Fibroblast of skin of right quadriceps (primary cell): ENCODE measurements at regions not wholly inside any gene's neighbourhood (a gene's known extent, or its start where the extent isn't known, plus 50 kb on each side); places are given as distances from the start of the nearest gene placed in this dataset.
A peak's percentile ranks its signal among the peaks of the same experiment; 100 is the strongest.

Source experiments
- DNase-seq: peaks from one replicate; pipeline ENCODE4 v3.0.0-alpha.2; 2013

DNA sequence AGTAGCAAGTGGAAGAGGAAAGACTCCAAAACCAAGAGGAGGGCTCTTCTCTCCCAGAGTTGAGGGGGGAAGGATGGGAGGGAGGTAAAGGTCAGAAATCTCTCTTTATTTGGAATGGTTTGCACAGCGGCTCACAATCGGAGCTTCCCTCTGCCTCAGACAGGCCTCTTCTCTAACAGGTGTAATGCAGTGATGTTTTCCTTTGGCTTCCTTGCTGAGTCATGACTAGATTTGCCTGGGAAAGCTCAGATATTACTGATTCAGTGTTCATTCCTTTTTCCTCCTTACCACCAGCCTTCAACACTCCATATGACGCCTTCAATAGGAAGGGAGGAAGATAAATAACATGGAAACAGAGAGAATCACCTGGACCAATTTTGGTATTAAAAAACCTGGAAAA, 136.6 kb downstream of the RNF152 start:
- no peak for DNase-seq

- no peak for DNase-seq
Observed at GRCh38 chr18:61755555-61755954, 137.3 kb downstream of the RNF152 start.

- no peak for DNase-seq
Observed at GRCh38 chr18:61754039-61754583, 138.7 kb downstream of the RNF152 start.

GRCh38 chr18:61753373-61753772, 139.4 kb downstream of the RNF152 start:
- no peak for DNase-seq

DNA sequence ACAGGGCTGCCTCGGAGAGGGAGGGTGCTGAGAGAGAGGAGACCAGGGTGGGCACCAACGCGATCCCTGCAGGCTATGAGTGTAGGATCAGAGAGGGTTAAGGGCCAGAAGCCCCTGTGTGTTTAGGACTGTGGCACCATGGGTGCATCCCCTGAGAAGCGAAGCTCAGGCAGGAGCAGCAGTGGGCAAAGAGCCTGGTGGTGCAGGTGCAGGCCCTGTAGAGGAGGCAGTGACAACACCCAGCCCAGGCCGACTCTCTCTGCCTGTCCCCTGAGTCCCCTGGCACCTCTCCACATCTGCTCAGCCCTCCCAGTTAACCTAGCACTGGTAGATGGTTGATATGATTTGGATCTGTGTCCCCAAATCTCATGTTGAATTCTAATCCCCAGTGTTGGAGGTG, 139.8 kb downstream of the RNF152 start:
- DNase-seq: no peak

- DNase-seq: no peak
Observed at GRCh38 chr18:61750840-61751668, 141.8 kb downstream of the RNF152 start.

- DNase-seq: no peak
Observed at GRCh38 chr18:61749546-61749945, 143.3 kb downstream of the RNF152 start.

DNA sequence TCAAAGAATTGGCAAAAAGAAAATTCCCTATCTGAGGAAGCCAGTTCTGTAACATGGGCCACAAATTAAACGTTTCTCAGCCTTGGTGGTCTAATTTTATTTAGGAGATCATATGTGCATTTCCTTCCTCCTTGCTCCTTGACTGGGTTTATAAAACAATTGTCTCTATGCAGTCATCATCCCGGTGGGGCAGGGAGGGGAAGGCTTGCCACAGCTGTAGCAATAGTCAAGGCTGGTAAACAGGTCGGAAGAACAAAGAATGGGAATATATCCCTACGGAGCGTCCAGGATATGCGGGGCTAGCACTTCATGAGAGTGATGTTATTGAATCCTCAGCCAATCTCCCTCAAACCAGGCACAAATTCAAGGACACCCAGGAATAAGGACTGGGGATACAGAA, 143.8 kb downstream of the RNF152 start:
- DNase-seq: no peak

- no peak for DNase-seq
Observed at GRCh38 chr18:61748004-61748403, 144.8 kb downstream of the RNF152 start.

DNA sequence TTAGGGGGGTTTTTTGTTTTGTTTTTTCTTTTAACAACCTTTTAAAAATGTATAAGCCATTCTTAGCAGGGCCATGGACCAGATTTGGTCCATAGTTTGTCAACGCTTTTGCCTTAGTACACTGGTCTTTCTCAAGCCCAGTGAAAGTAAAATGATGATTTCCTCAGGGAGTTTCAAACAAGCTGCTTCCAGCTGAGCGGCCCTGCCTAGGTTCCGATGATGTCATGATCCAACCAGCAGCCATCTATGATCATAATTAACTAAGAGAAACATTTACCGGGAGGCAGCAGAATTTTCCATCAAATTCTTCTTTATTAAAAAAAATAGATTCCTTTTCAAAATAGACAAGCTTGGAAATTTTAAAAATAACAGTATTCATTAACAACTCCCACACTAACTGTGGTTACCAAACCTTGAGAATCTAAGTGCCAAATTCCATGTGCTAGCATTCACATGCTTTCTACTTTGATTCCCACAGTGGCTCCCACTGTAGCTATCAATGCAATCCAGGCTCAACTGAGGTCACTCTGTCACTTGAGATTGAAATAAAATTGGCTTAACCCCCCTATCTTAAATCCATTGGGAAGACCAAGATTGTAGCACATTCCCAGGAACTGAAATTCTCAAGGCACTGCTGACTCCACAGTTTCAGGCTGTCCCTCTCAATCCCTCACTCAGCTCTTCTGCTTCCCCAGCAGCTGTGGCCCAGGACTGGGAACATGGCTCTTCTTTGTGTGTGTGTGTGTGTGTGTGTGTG, 148.9 kb downstream of the RNF152 start:
- DNase-seq: peak; percentile 51

GRCh38 chr18:61742565-61743429, 150.0 kb downstream of the RNF152 start:
- no peak for DNase-seq

DNA sequence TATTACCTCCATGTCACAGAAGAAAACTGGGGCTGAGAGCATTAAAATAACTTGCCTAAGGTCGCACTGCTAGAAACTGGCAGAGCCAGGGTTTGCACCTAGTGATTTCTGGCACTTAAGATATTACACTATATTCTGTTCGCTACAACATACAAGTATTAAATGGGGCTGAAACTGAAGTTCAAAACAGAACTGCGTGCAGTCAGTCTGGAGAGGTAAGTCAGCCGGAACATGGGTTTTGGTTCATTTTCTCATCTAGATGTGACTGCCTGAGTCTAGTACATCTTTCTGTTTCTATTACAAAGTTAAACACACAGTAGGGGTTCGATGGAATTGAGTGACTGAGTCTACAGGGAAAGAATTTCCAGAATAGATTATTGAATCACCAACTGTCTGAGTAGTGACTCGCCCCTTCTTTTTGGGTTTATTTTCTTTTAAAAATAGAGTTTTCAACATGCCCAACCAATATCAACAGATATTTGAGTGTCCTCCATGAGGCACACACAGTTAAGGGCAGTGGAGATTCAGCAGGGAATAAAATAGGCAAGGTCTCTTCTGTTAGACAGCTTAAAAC, 150.8 kb downstream of the RNF152 start:
- DNase-seq: peak; percentile 30

DNA sequence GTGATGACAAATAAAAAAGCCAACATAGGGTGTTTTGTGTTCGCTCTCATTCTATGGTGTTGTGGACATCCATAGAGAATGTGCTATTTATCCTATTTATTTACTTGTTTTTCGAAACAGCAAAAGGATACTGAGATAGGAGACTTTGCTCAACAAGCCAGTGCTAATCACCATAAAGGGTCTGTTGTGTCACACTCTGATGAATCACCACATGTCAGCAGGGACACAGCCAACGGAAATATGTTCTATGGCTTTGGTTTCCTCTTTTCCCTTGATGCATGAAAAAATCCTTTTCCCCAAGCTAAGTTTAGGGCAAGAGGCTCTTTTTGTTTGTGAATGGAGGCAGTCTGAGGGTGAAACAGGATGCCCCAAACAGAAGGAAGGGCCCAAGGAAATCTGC, 154.3 kb downstream of the RNF152 start:
- DNase-seq: peak; percentile 47

- no peak for DNase-seq
Observed at GRCh38 chr18:61738042-61738441, 154.8 kb downstream of the RNF152 start.

GRCh38 chr18:61736133-61736532, 156.7 kb downstream of the RNF152 start:
- DNase-seq: no peak

DNA sequence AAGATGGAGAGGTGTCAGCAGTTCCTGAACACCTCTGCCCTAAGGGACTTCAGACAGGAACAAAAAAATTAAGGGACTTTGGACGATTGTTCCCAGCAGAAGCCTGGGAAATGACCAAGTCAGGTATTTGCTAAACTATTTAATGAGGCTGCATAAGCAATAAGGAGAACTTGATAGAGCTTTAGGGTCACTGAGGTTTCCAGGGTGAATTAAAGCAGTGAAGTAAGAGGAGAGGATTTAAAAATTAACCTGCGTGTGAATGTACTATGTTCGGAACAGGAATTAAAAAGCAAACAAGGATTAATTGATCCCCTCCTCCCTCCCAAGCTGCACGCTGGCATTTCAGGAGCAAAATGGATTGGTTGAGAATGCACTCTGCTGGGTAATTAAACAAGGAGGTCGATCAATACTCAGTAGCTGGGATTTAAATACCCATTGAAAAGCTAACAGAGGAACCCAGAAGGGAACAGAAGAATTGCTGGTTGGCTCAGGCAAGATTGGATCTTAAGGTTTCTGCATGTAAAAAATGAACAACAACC, 157.2 kb downstream of the RNF152 start:
- no peak for DNase-seq

DNA sequence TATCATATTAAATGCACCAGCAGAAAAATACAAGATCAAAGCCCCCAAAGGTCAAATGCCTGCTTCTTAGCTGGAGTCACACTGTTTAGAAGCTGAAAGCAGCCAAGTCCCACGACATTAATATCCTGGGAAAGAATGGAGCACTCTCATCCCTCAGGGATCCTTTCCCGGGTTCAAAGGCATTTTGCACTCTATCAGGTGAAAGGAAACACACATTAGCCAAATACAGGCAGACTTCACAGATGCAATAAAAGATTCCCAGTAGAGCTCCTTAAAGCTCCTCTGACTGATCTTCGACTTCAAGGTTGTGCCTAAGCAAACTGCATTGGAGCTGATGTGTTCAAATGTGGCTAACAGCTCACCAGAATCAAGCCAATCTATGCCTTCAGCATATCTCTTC, 158.4 kb downstream of the RNF152 start:
- no peak for DNase-seq

DNA sequence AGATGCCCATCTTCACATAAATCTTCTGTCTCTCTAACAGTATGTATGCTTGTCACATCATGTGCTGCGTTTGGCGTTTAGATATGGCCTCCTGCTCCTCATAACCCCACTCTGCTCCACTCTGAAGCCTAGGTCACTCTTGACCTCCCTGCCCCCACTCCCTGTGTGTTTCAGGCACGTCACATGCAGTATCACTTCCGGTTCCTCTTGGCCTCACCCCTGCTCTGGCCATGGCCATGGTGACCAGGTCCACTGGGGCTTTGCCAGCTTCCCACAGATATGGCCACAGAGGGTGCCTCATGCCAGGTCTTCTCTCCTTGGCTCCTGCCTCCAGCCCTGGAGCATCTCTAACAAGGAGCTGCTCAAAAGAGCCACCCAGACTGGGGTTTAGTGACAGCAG, 160.0 kb downstream of the RNF152 start:
- DNase-seq: no peak

GRCh38 chr18:61731693-61732376, 161.0 kb downstream of the RNF152 start:
- no peak for DNase-seq

DNA sequence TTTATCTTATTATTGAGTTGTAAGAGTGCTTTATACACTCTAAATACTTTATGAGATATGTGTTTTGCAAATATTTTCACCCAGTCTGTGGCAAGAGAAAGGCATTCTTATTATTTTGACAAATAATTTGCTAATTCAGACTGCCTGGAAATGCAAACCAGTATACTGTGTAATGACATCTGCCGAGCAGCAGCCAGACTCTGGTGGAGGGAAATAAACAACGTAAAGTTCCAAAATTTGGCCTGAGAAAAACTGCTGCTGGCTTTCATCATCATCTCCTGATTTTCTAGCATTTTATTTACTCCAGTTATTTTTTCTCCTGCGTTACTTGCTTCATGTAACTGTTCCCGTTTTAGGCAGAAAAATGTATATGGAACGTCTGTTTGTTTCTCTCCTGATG, 161.6 kb downstream of the RNF152 start:
- DNase-seq: peak; percentile 30

DNA sequence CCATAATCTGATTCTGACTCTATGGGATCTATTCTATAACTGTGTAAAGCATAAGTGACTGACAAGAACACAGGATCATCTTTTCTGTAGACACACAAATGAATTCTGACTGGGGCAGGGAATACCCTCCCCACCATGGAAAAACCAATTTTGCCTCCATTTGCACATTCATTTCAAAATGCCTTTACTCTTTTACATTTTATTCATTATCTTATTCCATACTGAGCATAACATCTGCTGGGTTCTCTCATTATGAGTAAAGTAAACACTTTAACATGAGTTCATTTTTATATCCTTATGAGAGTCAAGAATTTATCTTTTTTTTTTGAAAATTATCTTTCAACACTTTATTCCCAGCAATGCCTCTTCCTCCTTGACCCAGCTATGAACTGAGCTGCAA, 163.5 kb downstream of the RNF152 start:
- no peak for DNase-seq
